HepG2 (cell line): ENCODE measurements at regions not wholly inside any gene's neighbourhood (a gene's known extent, or its start where the extent isn't known, plus 50 kb on each side); places are given as distances from the start of the nearest gene placed in this dataset.

Experiments used
- ATAC-seq: fragments of 200-7000 bp; cut with Tn5 transposase; 3 replicates; pipeline ENCODE4 v1.9.1; 2020; ENCODE audit warnings: mild to moderate bottlenecking, moderate library complexity
- BruUV-seq: library from RNA; stranded (reverse); fragments of 400-500 nt; replicated peaks from 2 replicates; lab custom pipeline; 2021; lab: Mats Ljungman, UMichigan
- CTCF ChIA-PET: fragments of 300-600 bp; formaldehyde crosslinking; extraction: SDS; loops from one replicate; lab custom pipeline; 2021; ENCODE audit warnings: low total read pairs, inconsistent platforms, low intra/inter-chr PET ratio; lab: Yijun Ruan, JAX
- POLR2A ChIA-PET: fragments of 350-600 bp; sonication (Branson Sonifier 250); formaldehyde crosslinking; loops from one replicate; lab custom pipeline; 2020; ENCODE audit warnings: antibody characterized with exemption, inconsistent platforms; lab: Yijun Ruan, JAX
- DNase-seq: peaks from one replicate; pipeline ENCODE4 v3.0.0-alpha.2; 2015; ENCODE audit warnings: low spot score
- FAIRE-seq: peaks from 3 replicates; lab custom pipeline; 2011; peaks lifted over from hg19 to GRCh38; lab: Jason Lieb, UNC
- H2AFZ ChIP-seq: one replicate; pipeline ENCODE4 v1.6.1; 2011; ENCODE audit warnings: low read length, inconsistent platforms
- H3K27ac ChIP-seq: fragments of 300-600 bp; 3 replicates; pipeline ENCODE4 v1.8.0; 2011; ENCODE audit warnings: mixed run types, mild to moderate bottlenecking, mixed read lengths, low read length, inconsistent platforms; ENCODE audit not compliant: insufficient read depth; ENCODE audit errors: extremely low read length
- H3K27me3 ChIP-seq, 2 experiments: fragments of 200-600 bp in 1 of 2; 2 replicates in 1 of 2; 3 replicates in 1 of 2; pipeline versions ENCODE4 v1.6.0 to v1.8.0; 2011; ENCODE audit warnings: low read length in 2 of 2, mild to moderate bottlenecking in 2 of 2, moderate library complexity in 2 of 2, inconsistent platforms in 1 of 2; ENCODE audit not compliant: insufficient read depth in 2 of 2, control insufficient read depth in 1 of 2
- H3K36me3 ChIP-seq, 2 experiments: fragments of 200-600 bp in 1 of 2; replicated peaks in 1 of 2; 2 replicates in 1 of 2; 3 replicates in 1 of 2; pipeline versions ENCODE4 v1.5.1 to v1.8.0; 2011; ENCODE audit warnings: low read length in 2 of 2, inconsistent platforms in 1 of 2; ENCODE audit not compliant: insufficient read depth in 2 of 2, control insufficient read depth in 1 of 2
- H3K4me1 ChIP-seq: 2 replicates; pipeline ENCODE4 v1.5.1; 2012; ENCODE audit warnings: low read length, inconsistent platforms; ENCODE audit not compliant: insufficient read depth
- H3K4me2 ChIP-seq: 2 replicates; pipeline ENCODE4 v1.6.0; 2011; ENCODE audit warnings: low read depth, low read length, inconsistent platforms
- H3K4me3 ChIP-seq, 3 experiments: fragments of 200-600 bp in 1 of 3; sonication (generic), shearing (Covaris generic) in 1 of 3; replicated peaks in 1 of 3; 2 replicates each; pipeline ENCODE4 v1.5.1; 2011 to 2016; ENCODE audit warnings: low read length in 3 of 3, inconsistent platforms in 2 of 3, low read depth in 2 of 3, mild to moderate bottlenecking in 2 of 3, control low read depth in 1 of 3, mixed read lengths in 1 of 3; ENCODE audit not compliant: insufficient read depth in 1 of 3
- H3K79me2 ChIP-seq: one replicate; pipeline ENCODE4 v1.6.1; 2011; ENCODE audit warnings: low read length, inconsistent platforms; ENCODE audit not compliant: insufficient read depth
- H3K9ac ChIP-seq: 2 replicates; pipeline ENCODE4 v1.6.0; 2011; ENCODE audit warnings: mild to moderate bottlenecking, low read depth, low read length, inconsistent platforms; ENCODE audit not compliant: insufficient read depth
- H3K9me3 ChIP-seq: 2 replicates; pipeline ENCODE4 v1.5.1; 2012; ENCODE audit warnings: mild to moderate bottlenecking, low read length
- H4K20me1 ChIP-seq: 2 replicates; pipeline ENCODE4 v1.6.0; 2011; ENCODE audit warnings: inconsistent platforms, mild to moderate bottlenecking, low read length, moderate library complexity; ENCODE audit not compliant: insufficient read depth
- BCL6 ChIP-seq: IDR thresholded peaks from 2 replicates; pipeline ENCODE4 v1.6.1; 2016; ENCODE audit warnings: missing genetic modification reagents, missing compliant biosample characterization
- CHD4 ChIP-seq: fragments of 200-600 bp; sonication (generic); IDR thresholded peaks from 2 replicates; pipeline ENCODE4 v1.7.0; 2017; ENCODE audit warnings: mild to moderate bottlenecking, low read length, borderline replicate concordance
- ETV5 ChIP-seq: IDR thresholded peaks from 2 replicates; pipeline ENCODE4 v1.6.1; 2018; ENCODE audit warnings: missing biosample characterization, missing genetic modification reagents, inconsistent platforms, borderline replicate concordance
- MIXL1 ChIP-seq: IDR thresholded peaks from 2 replicates; pipeline ENCODE4 v1.6.1; 2016
- ZNF674 ChIP-seq: sonication (generic); formaldehyde crosslinking; IDR thresholded peaks from 2 replicates; pipeline ENCODE4 v1.5.0; 2020; ENCODE audit warnings: low read depth, mild to moderate bottlenecking, missing genetic modification reagents
- ZNF841 ChIP-seq: sonication (generic); formaldehyde crosslinking; IDR thresholded peaks from 2 replicates; pipeline ENCODE4 v1.8.1; 2023; ENCODE audit warnings: missing genetic modification reagents, borderline replicate concordance
- WGBS: methylation state at CpG from one replicate; pipeline ENCODE4 v1.1.6; 2017; ENCODE audit warnings: low lambda C conversion rate; 5-methylcytosine and 5-hydroxymethylcytosine counted together
- in situ Hi-C: cut with HindIII; loops from 2 replicates; pipeline ENCODE4 v1.10.0; 2017; ENCODE audit warnings: low pct_unique_long_range_greater_than_20kb; ENCODE audit not compliant: extremely low pct_ligation_motif_present
- intact Hi-C: fragments of 100-400 bp; cut with micrococcal nuclease; formaldehyde crosslinking; loops from one replicate; pipeline ENCODE4 v1.10.0; 2022; ENCODE audit not compliant: unreplicated experiment

DNA sequence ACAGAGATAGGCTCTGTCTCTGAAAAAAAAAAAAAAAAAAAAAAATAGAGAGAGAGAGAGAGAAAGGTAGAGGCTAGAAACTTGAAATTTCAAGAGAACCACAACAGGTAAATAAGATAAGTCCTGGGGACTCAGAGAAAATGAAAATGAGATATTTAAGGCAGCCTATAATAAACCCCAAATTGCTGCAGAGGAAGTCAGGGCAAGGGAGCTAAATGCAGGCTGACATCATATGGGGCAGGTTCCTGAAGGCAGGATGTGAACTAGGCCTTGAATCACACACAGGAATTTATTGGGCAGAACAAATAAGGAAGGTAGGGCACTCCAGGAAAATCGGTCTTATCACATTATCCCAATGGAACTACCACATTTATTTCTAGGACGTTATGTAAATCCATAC lies 54.9 kb upstream of the NUDT4 start:
- no peak overlapping the region for H3K4me3 ChIP-seq
- FAIRE-seq (no peak), DNase-seq (no peak), ATAC-seq (no peak)
- H3K9ac ChIP-seq: no peak overlapping the region
- H3K27ac ChIP-seq: no peak overlapping the region
- WGBS: 59% methylated on average over 2 of the region's 2 CpGs
- in situ Hi-C loops: no loop called here
- intact Hi-C loops: no loop called here
- H3K79me2 ChIP-seq: no peaks in the 10 kb centered on the region
- no TSS peak for BruUV-seq
- TF ChIP-seq ZNF674: no peak
- peak; percentile 55 for TF ChIP-seq BCL6 (CRISPR knock-in tag)
- H2AFZ ChIP-seq: no peak overlapping the region
- ChIA-PET CTCF (no interaction called here), POLR2A (no interaction called here)
- no peak overlapping the region for H3K4me2 ChIP-seq
- H3K4me1 ChIP-seq: peaks cover 43% of the 10 kb centered on the region
- no peaks in the 10 kb centered on the region for H3K27me3 ChIP-seq
- no peaks in the 10 kb centered on the region for H3K36me3 ChIP-seq
- H4K20me1 ChIP-seq: no peaks in the 10 kb centered on the region
- H3K9me3 ChIP-seq: no peaks in the 10 kb centered on the region

DNA sequence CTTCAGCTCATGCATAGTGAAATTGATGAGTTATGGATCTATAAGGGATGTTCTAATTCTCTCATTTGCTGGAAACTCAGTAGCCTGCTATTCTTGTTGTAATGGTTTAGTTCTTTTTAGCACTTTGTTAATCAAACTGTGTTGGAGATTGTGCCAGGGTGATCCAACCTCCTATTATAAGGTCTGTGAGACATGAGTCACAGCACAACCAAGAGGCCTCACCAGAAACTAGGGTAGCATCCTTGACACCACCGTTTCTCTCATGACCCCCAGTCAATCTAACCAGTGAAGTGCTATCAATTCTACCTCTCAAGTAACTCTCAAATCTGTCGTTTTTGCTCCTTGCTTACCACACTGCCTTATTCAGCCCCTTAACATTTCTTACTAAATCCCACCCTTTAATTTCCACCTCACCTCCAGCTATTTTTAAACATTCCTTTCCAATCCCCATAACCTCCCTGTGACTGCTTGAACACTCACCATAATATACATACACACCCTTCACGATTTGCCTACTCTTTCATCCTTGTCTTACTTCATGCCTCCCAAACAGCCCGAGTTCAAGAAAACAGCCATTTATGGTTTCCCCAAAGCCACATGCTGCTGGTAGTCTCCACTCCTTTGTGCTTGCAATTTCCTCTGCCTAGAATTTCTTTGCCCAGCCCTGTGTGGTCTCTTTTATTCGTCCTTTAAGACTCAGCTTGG lies 53.9 kb upstream of the NUDT4 start:
- no peaks in the 10 kb centered on the region for H3K79me2 ChIP-seq
- no peaks in the 10 kb centered on the region for H3K9me3 ChIP-seq
- H3K36me3 ChIP-seq: no peaks in the 10 kb centered on the region
- no peaks in the 10 kb centered on the region for H4K20me1 ChIP-seq
- intact Hi-C loops (no loop called here), in situ Hi-C loops (no loop called here)
- TF ChIP-seq ETV5 (CRISPR knock-in tag): no peak
- no peak for TF ChIP-seq MIXL1 (CRISPR knock-in tag)
- TF ChIP-seq ZNF841 (CRISPR knock-in tag): no peak
- no peak for TF ChIP-seq CHD4
- H3K4me1 ChIP-seq: peaks cover 33% of the 10 kb centered on the region
- 55% methylated on average over 5 of the region's 5 CpGs for WGBS
- H3K27me3 ChIP-seq: no peaks in the 10 kb centered on the region
- ChIA-PET POLR2A (no interaction called here), CTCF (no interaction called here)
- no peak overlapping the region for H3K9ac ChIP-seq
- H3K27ac ChIP-seq: no peak overlapping the region
- FAIRE-seq (no peak), DNase-seq (no peak), ATAC-seq (no peak)
- no TSS peak for BruUV-seq
- H3K4me2 ChIP-seq: no peak overlapping the region
- H3K4me3 ChIP-seq: no peak overlapping the region
- no peak overlapping the region for H2AFZ ChIP-seq
